ENCODE measurements at regions not wholly inside any gene's neighbourhood (a gene's known extent, or its start where the extent isn't known, plus 50 kb on each side); places are given as distances from the start of the nearest gene placed in this dataset.

DNA sequence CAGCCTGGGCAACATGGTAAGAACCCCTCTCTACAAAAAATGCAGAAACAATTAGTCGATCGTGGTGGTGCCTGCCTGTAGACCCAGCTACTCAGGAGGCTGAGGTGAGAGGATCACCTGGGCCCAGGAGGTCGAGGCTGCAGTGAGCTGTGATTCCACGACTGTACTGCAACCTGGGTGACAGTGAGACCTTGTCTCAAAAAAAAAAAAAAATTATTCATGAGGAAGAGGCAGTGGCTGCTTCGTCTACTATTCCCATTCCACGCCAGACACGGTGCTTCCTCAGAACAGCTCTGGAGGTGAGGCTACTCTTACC, 52.2 kb upstream of the GSE1 start:
- TF ChIP-seq, protein P1, sequence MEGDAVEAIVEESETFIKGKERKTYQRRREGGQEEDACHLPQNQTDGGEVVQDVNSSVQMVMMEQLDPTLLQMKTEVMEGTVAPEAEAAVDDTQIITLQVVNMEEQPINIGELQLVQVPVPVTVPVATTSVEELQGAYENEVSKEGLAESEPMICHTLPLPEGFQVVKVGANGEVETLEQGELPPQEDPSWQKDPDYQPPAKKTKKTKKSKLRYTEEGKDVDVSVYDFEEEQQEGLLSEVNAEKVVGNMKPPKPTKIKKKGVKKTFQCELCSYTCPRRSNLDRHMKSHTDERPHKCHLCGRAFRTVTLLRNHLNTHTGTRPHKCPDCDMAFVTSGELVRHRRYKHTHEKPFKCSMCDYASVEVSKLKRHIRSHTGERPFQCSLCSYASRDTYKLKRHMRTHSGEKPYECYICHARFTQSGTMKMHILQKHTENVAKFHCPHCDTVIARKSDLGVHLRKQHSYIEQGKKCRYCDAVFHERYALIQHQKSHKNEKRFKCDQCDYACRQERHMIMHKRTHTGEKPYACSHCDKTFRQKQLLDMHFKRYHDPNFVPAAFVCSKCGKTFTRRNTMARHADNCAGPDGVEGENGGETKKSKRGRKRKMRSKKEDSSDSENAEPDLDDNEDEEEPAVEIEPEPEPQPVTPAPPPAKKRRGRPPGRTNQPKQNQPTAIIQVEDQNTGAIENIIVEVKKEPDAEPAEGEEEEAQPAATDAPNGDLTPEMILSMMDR (IDR thresholded peaks at IDR 0.05), result no peak
- TF ChIP-seq POLR2AphosphoS5 (IDR thresholded peaks at IDR 0.05) (no peak), POLR2A (IDR thresholded peaks at IDR 0.05) (no peak), EP300 (IDR thresholded peaks at IDR 0.05) (no peak)
